ENCODE measurements at regions not wholly inside any gene's neighbourhood (a gene's known extent, or its start where the extent isn't known, plus 50 kb on each side); places are given as distances from the start of the nearest gene placed in this dataset.
A peak's percentile ranks its signal among the peaks of the same experiment; 100 is the strongest.

GRCh38 chr6:150535818-150536220 is 63.9 kb upstream of the PLEKHG1 start (continued):
- TF ChIP-seq NONO (IDR thresholded peaks at IDR 0.05) (no peak), NONO (CRISPR knock-in tag; conservative IDR thresholded peaks at IDR 0.05) (no peak), IKZF5 (CRISPR knock-in tag; IDR thresholded peaks at IDR 0.05) (no peak), IRX3 (CRISPR knock-in tag; IDR thresholded peaks at IDR 0.05; ENCODE audit: borderline replicate concordance, low read depth) (no peak), GFI1 (CRISPR knock-in tag; IDR thresholded peaks at IDR 0.05; ENCODE audit: borderline replicate concordance) (no peak), ZNF772 (CRISPR knock-in tag; IDR thresholded peaks at IDR 0.05) (no peak), CCDC6 (CRISPR knock-in tag; IDR thresholded peaks at IDR 0.05) (no peak), HNF1B (CRISPR knock-in tag; IDR thresholded peaks at IDR 0.05) (no peak), ARNTL (CRISPR knock-in tag; IDR thresholded peaks at IDR 0.05) (no peak), ZNF75D (CRISPR knock-in tag; IDR thresholded peaks at IDR 0.05; ENCODE audit: borderline replicate concordance) (no peak), PRDM10 (CRISPR knock-in tag; IDR thresholded peaks at IDR 0.05; ENCODE audit: low read depth) (no peak), ZNF136 (CRISPR knock-in tag; IDR thresholded peaks at IDR 0.05; ENCODE audit: low read depth) (no peak), KMT2B (CRISPR knock-in tag; IDR thresholded peaks at IDR 0.05) (no peak), ZNF564 (CRISPR knock-in tag; IDR thresholded peaks at IDR 0.05) (no peak), DBP (CRISPR knock-in tag; IDR thresholded peaks at IDR 0.05; ENCODE audit: not compliant biosample characterization) (no peak), ATF1 (CRISPR knock-in tag; IDR thresholded peaks at IDR 0.05) (no peak), ZNF552 (CRISPR knock-in tag; IDR thresholded peaks at IDR 0.05; ENCODE audit: borderline replicate concordance) (no peak), THRA (CRISPR knock-in tag; IDR thresholded peaks at IDR 0.05; ENCODE audit: borderline replicate concordance) (peak; percentile 56; the same call in 1 of the 2 replicates), TCF7L2 (IDR thresholded peaks at IDR 0.05; ENCODE audit: low read depth, low read length) (no peak), MIXL1 (CRISPR knock-in tag; IDR thresholded peaks at IDR 0.05) (peak; percentile 52; the same call in 1 of the 2 replicates), ZBTB39 (CRISPR knock-in tag; IDR thresholded peaks at IDR 0.05) (no peak)

Data from HepG2 (cell line).